ENCODE measurements at regions not wholly inside any gene's neighbourhood (a gene's known extent, or its start where the extent isn't known, plus 50 kb on each side); places are given as distances from the start of the nearest gene placed in this dataset.

- H3K27me3 ChIP-seq, result no peaks in the 10 kb centered on the region
- H3K4me3 ChIP-seq, result no peak overlapping the region
- H3K27ac ChIP-seq, result no peak overlapping the region
- H3K4me1 ChIP-seq, result no peaks in the 10 kb centered on the region
- no peak for DNase-seq (ENCODE audit: low spot score in 2 of 2)
- TF ChIP-seq CTCF (IDR thresholded peaks at IDR 0.05) (no peak), POLR2A (IDR thresholded peaks at IDR 0.05) (no peak), EP300 (IDR thresholded peaks at IDR 0.05) (no peak)
- WGBS, 2 donors, result 84 to 88% methylated on average over 2 of the region's 2 CpGs
- H3K9me3 ChIP-seq, result no peaks in the 10 kb centered on the region
- H3K36me3 ChIP-seq, result no peaks in the 10 kb centered on the region
Observed at GRCh38 chr7:94111009-94111408, 106.9 kb upstream of the BET1 start.

- Histone ChIP-seq H3K4me3 (no peak overlapping the region), H3K27me3 (no peaks in the 10 kb centered on the region), H3K36me3 (no peaks in the 10 kb centered on the region), H3K9me3 (no peaks in the 10 kb centered on the region), H3K4me1 (no peaks in the 10 kb centered on the region), H3K27ac (no peak overlapping the region)
- TF ChIP-seq POLR2A (IDR thresholded peaks at IDR 0.05) (no peak), CTCF (IDR thresholded peaks at IDR 0.05) (no peak), EP300 (IDR thresholded peaks at IDR 0.05) (no peak)
- DNase-seq (ENCODE audit: low spot score in 2 of 2), result no peak
- 90 to 99% methylated on average over 2 of the region's 2 CpGs for WGBS, 2 donors
Observed at GRCh38 chr7:94115316-94115715, 111.2 kb upstream of the BET1 start.

GRCh38 chr7:94123136-94123535 is 119.0 kb upstream of the BET1 start:
- Histone ChIP-seq H3K9me3 (no peaks in the 10 kb centered on the region), H3K27me3 (no peaks in the 10 kb centered on the region), H3K4me1 (no peaks in the 10 kb centered on the region), H3K4me3 (no peak overlapping the region), H3K36me3 (no peaks in the 10 kb centered on the region), H3K27ac (no peak overlapping the region)
- TF ChIP-seq EP300 (IDR thresholded peaks at IDR 0.05) (no peak), CTCF (IDR thresholded peaks at IDR 0.05) (no peak), POLR2A (IDR thresholded peaks at IDR 0.05) (no peak)
- DNase-seq (ENCODE audit: low spot score in 2 of 2), result no peak
- 51 to 54% methylated on average over 1 of the region's 1 CpG for WGBS, 2 donors

GRCh38 chr7:94127026-94127425 is 122.9 kb upstream of the BET1 start:
- no peak for DNase-seq (ENCODE audit: low spot score in 2 of 2)
- Histone ChIP-seq H3K27me3 (no peaks in the 10 kb centered on the region), H3K36me3 (no peaks in the 10 kb centered on the region), H3K27ac (no peak overlapping the region), H3K4me3 (no peak overlapping the region), H3K9me3 (no peaks in the 10 kb centered on the region), H3K4me1 (peaks cover 0 to 7% (median 0%) of the 10 kb centered on the region in 4 donors)
- no peak for TF ChIP-seq POLR2A (IDR thresholded peaks at IDR 0.05)
- TF ChIP-seq CTCF (IDR thresholded peaks at IDR 0.05), result no peak
- TF ChIP-seq EP300 (IDR thresholded peaks at IDR 0.05), result no peak

- Histone ChIP-seq H3K4me1 (peaks cover 0 to 7% (median 0%) of the 10 kb centered on the region in 4 donors), H3K27me3 (no peaks in the 10 kb centered on the region), H3K36me3 (no peaks in the 10 kb centered on the region), H3K4me3 (no peak overlapping the region), H3K27ac (no peak overlapping the region), H3K9me3 (no peaks in the 10 kb centered on the region)
- DNase-seq (ENCODE audit: low spot score in 2 of 2), result no peak
- 97 to 98% methylated on average over 2 of the region's 2 CpGs for WGBS, 2 donors
- TF ChIP-seq EP300 (IDR thresholded peaks at IDR 0.05), result no peak
- no peak for TF ChIP-seq CTCF (IDR thresholded peaks at IDR 0.05)
- TF ChIP-seq POLR2A (IDR thresholded peaks at IDR 0.05), result no peak
Observed at GRCh38 chr7:94128072-94128471, 123.9 kb upstream of the BET1 start.

All from tibial nerve (tissue), 4 donors.